HepG2 (cell line): ENCODE measurements at regions not wholly inside any gene's neighbourhood (a gene's known extent, or its start where the extent isn't known, plus 50 kb on each side); places are given as distances from the start of the nearest gene placed in this dataset.

ENCODE experiments used
- ATAC-seq: fragments of 200-7000 bp; cut with Tn5 transposase; 3 replicates; pipeline ENCODE4 v1.9.1; 2020; ENCODE audit warnings: mild to moderate bottlenecking, moderate library complexity
- BruUV-seq: library from RNA; stranded (reverse); fragments of 400-500 nt; replicated peaks from 2 replicates; lab custom pipeline; 2021; lab: Mats Ljungman, UMichigan
- CTCF ChIA-PET: fragments of 300-600 bp; formaldehyde crosslinking; extraction: SDS; loops from one replicate; lab custom pipeline; 2021; ENCODE audit warnings: low total read pairs, inconsistent platforms, low intra/inter-chr PET ratio; lab: Yijun Ruan, JAX
- POLR2A ChIA-PET: fragments of 350-600 bp; sonication (Branson Sonifier 250); formaldehyde crosslinking; loops from one replicate; lab custom pipeline; 2020; ENCODE audit warnings: antibody characterized with exemption, inconsistent platforms; lab: Yijun Ruan, JAX
- DNase-seq: peaks from one replicate; pipeline ENCODE4 v3.0.0-alpha.2; 2015; ENCODE audit warnings: low spot score
- FAIRE-seq: peaks from 3 replicates; lab custom pipeline; 2011; peaks lifted over from hg19 to GRCh38; lab: Jason Lieb, UNC
- H2AFZ ChIP-seq: one replicate; pipeline ENCODE4 v1.6.1; 2011; ENCODE audit warnings: low read length, inconsistent platforms
- H3K27ac ChIP-seq: fragments of 300-600 bp; 3 replicates; pipeline ENCODE4 v1.8.0; 2011; ENCODE audit warnings: mixed run types, mild to moderate bottlenecking, mixed read lengths, low read length, inconsistent platforms; ENCODE audit not compliant: insufficient read depth; ENCODE audit errors: extremely low read length
- H3K27me3 ChIP-seq, 2 experiments: fragments of 200-600 bp in 1 of 2; 2 replicates in 1 of 2; 3 replicates in 1 of 2; pipeline versions ENCODE4 v1.6.0 to v1.8.0; 2011; ENCODE audit warnings: low read length in 2 of 2, mild to moderate bottlenecking in 2 of 2, moderate library complexity in 2 of 2, inconsistent platforms in 1 of 2; ENCODE audit not compliant: insufficient read depth in 2 of 2, control insufficient read depth in 1 of 2
- H3K36me3 ChIP-seq, 2 experiments: fragments of 200-600 bp in 1 of 2; replicated peaks in 1 of 2; 2 replicates in 1 of 2; 3 replicates in 1 of 2; pipeline versions ENCODE4 v1.5.1 to v1.8.0; 2011; ENCODE audit warnings: low read length in 2 of 2, inconsistent platforms in 1 of 2; ENCODE audit not compliant: insufficient read depth in 2 of 2, control insufficient read depth in 1 of 2
- H3K4me1 ChIP-seq: 2 replicates; pipeline ENCODE4 v1.5.1; 2012; ENCODE audit warnings: low read length, inconsistent platforms; ENCODE audit not compliant: insufficient read depth
- H3K4me2 ChIP-seq: 2 replicates; pipeline ENCODE4 v1.6.0; 2011; ENCODE audit warnings: low read depth, low read length, inconsistent platforms
- H3K4me3 ChIP-seq, 3 experiments: fragments of 200-600 bp in 1 of 3; sonication (generic), shearing (Covaris generic) in 1 of 3; replicated peaks in 1 of 3; 2 replicates each; pipeline ENCODE4 v1.5.1; 2011 to 2016; ENCODE audit warnings: low read length in 3 of 3, inconsistent platforms in 2 of 3, low read depth in 2 of 3, mild to moderate bottlenecking in 2 of 3, control low read depth in 1 of 3, mixed read lengths in 1 of 3; ENCODE audit not compliant: insufficient read depth in 1 of 3
- H3K79me2 ChIP-seq: one replicate; pipeline ENCODE4 v1.6.1; 2011; ENCODE audit warnings: low read length, inconsistent platforms; ENCODE audit not compliant: insufficient read depth
- H3K9ac ChIP-seq: 2 replicates; pipeline ENCODE4 v1.6.0; 2011; ENCODE audit warnings: mild to moderate bottlenecking, low read depth, low read length, inconsistent platforms; ENCODE audit not compliant: insufficient read depth
- H3K9me3 ChIP-seq: 2 replicates; pipeline ENCODE4 v1.5.1; 2012; ENCODE audit warnings: mild to moderate bottlenecking, low read length
- H4K20me1 ChIP-seq: 2 replicates; pipeline ENCODE4 v1.6.0; 2011; ENCODE audit warnings: inconsistent platforms, mild to moderate bottlenecking, low read length, moderate library complexity; ENCODE audit not compliant: insufficient read depth
- CENPX ChIP-seq: sonication (generic); formaldehyde crosslinking; IDR thresholded peaks from 2 replicates; pipeline ENCODE4 v1.9.0; 2021; ENCODE audit warnings: mild to moderate bottlenecking, missing genetic modification reagents, moderate library complexity
- EHMT2 ChIP-seq: fragments of 200-600 bp; sonication (generic); IDR thresholded peaks from 2 replicates; pipeline ENCODE4 v1.7.0; 2017; ENCODE audit warnings: antibody characterized with exemption, low read depth, low read length, borderline replicate concordance
- FOXC1 ChIP-seq: sonication (generic); formaldehyde crosslinking; IDR thresholded peaks from 2 replicates; pipeline ENCODE4 v1.8.0; 2022; ENCODE audit warnings: mild to moderate bottlenecking, missing genetic modification reagents, borderline replicate concordance
- FOXO1 ChIP-seq: sonication (generic); formaldehyde crosslinking; IDR thresholded peaks from 2 replicates; pipeline ENCODE4 v1.4.0; 2020; ENCODE audit warnings: missing genetic modification reagents
- HMG20A ChIP-seq: IDR thresholded peaks from 2 replicates; pipeline ENCODE4 v1.6.1; 2016; ENCODE audit warnings: borderline replicate concordance
- HNRNPK ChIP-seq: fragments of 200-400 bp; formaldehyde crosslinking; IDR thresholded peaks from 2 replicates; pipeline ENCODE4 v1.6.1; 2018; ENCODE audit warnings: low read length, low read depth, moderate library complexity, mild to moderate bottlenecking; ENCODE audit not compliant: poor library complexity, severe bottlenecking
- PCBP1 ChIP-seq: fragments of 200-400 bp; formaldehyde crosslinking; IDR thresholded peaks from 2 replicates; pipeline ENCODE4 v1.6.1; 2017; ENCODE audit warnings: mild to moderate bottlenecking, low read depth, low read length, borderline replicate concordance
- SP5 ChIP-seq: IDR thresholded peaks from 2 replicates; pipeline ENCODE4 v1.6.1; 2016; ENCODE audit warnings: low read depth, borderline replicate concordance
- THAP11 ChIP-seq: IDR thresholded peaks from 2 replicates; pipeline ENCODE4 v1.6.1; 2016; ENCODE audit warnings: missing biosample characterization, missing genetic modification reagents
- ZNF275 ChIP-seq: sonication (generic); formaldehyde crosslinking; IDR thresholded peaks from 2 replicates; pipeline ENCODE4 v1.8.0; 2022; ENCODE audit warnings: missing genetic modification reagents, mild to moderate bottlenecking, inconsistent platforms, borderline replicate concordance
- ZNF660 ChIP-seq: sonication (generic); formaldehyde crosslinking; IDR thresholded peaks from 2 replicates; pipeline ENCODE4 v1.5.1; 2020; ENCODE audit warnings: mild to moderate bottlenecking, low read depth, missing genetic modification reagents, borderline replicate concordance
- ZNF790 ChIP-seq: sonication (generic); formaldehyde crosslinking; IDR thresholded peaks from 2 replicates; pipeline ENCODE4 v1.8.0; 2022; ENCODE audit warnings: missing genetic modification reagents, mild to moderate bottlenecking, borderline replicate concordance
- WGBS: methylation state at CpG from one replicate; pipeline ENCODE4 v1.1.6; 2017; ENCODE audit warnings: low lambda C conversion rate; 5-methylcytosine and 5-hydroxymethylcytosine counted together
- in situ Hi-C: cut with HindIII; loops from 2 replicates; pipeline ENCODE4 v1.10.0; 2017; ENCODE audit warnings: low pct_unique_long_range_greater_than_20kb; ENCODE audit not compliant: extremely low pct_ligation_motif_present
- intact Hi-C: fragments of 100-400 bp; cut with micrococcal nuclease; formaldehyde crosslinking; loops from one replicate; pipeline ENCODE4 v1.10.0; 2022; ENCODE audit not compliant: unreplicated experiment

GRCh38 chr5:155368490-155368889 lies 354.9 kb downstream of the KIF4B start:
- no peak for ATAC-seq
- intact Hi-C loops = no loop called here
- in situ Hi-C loops = no loop called here
- 7% methylated on average over 1 of the region's 1 CpG for WGBS
- Histone ChIP-seq H3K27me3 (no peaks in the 10 kb centered on the region), H3K9me3 (no peaks in the 10 kb centered on the region), H3K4me1 (no peaks in the 10 kb centered on the region), H4K20me1 (no peaks in the 10 kb centered on the region), H3K9ac (no peak overlapping the region), H3K27ac (no peak overlapping the region), H3K4me3 (no peak overlapping the region), H3K4me2 (no peak overlapping the region), H3K36me3 (no peaks in the 10 kb centered on the region)
- FAIRE-seq = no peak
- POLR2A ChIA-PET = no interaction called here
- BruUV-seq = no TSS peak
- TF ChIP-seq ZNF660 (CRISPR knock-in tag) (no peak), SP5 (no peak), FOXO1 (CRISPR knock-in tag) (no peak), ZNF790 (no peak), EHMT2 (no peak), CENPX (CRISPR knock-in tag) (no peak), PCBP1 (no peak), THAP11 (CRISPR knock-in tag) (no peak), HNRNPK (no peak), FOXC1 (CRISPR knock-in tag) (no peak), HMG20A (CRISPR knock-in tag) (no peak), ZNF275 (CRISPR knock-in tag) (no peak)
- TF ChIP-seq, all 625 proteins: peak for 0
- no peak overlapping the region for H2AFZ ChIP-seq
- H3K79me2 ChIP-seq = no peaks in the 10 kb centered on the region
- no peak for DNase-seq
- CTCF ChIA-PET = no interaction called here
